H1 (cell line): ENCODE measurements at regions not wholly inside any gene's neighbourhood (a gene's known extent, or its start where the extent isn't known, plus 50 kb on each side); places are given as distances from the start of the nearest gene placed in this dataset.

Experiments used
- CTCF ChIA-PET: fragments of 300-600 bp; sonication (Branson Sonifier 250); formaldehyde crosslinking; loops from one replicate; lab custom pipeline; 2021; ENCODE audit not compliant: partially characterized antibody; lab: Charles Lee
- POLR2A ChIA-PET: fragments of 300-600 bp; sonication (Branson Sonifier 250); formaldehyde crosslinking; loops from one replicate; lab custom pipeline; 2021; ENCODE audit warnings: inconsistent platforms; ENCODE audit not compliant: partially characterized antibody; lab: Charles Lee
- DNase-seq, 2 experiments: peaks; one replicate each; pipeline versions ENCODE4 v3.0.0 to v3.0.0-alpha.2; 2010 to 2022; ENCODE audit warnings: low spot score in 2 of 2, low read depth in 1 of 2, mixed read lengths in 1 of 2
- FAIRE-seq: peaks from 2 replicates; lab custom pipeline; 2011; peaks lifted over from hg19 to GRCh38; lab: Jason Lieb, UNC
- H2AFZ ChIP-seq: 2 replicates; pipeline ENCODE4 v1.8.1; 2012; ENCODE audit warnings: low read length, inconsistent platforms
- H2AK5ac ChIP-seq: 2 replicates; pipeline ENCODE4 v1.6.1; 2013; ENCODE audit warnings: low read depth, low read length
- H2BK120ac ChIP-seq: replicated peaks from 2 replicates; pipeline ENCODE3; 2013; ENCODE audit warnings: low read depth, low read length, inconsistent platforms
- H2BK12ac ChIP-seq: 2 replicates; pipeline ENCODE4 v1.6.1; 2013; ENCODE audit warnings: low read depth, low read length
- H2BK15ac ChIP-seq: 2 replicates; pipeline ENCODE4 v1.6.1; 2013; ENCODE audit warnings: low read length
- H2BK20ac ChIP-seq: 2 replicates; pipeline ENCODE4 v1.6.1; 2013; ENCODE audit warnings: low read length
- H2BK5ac ChIP-seq: 2 replicates; pipeline ENCODE4 v1.6.1; 2013; ENCODE audit warnings: low read depth, low read length
- H3K14ac ChIP-seq: 2 replicates; pipeline ENCODE4 v1.6.1; 2013; ENCODE audit warnings: inconsistent platforms; ENCODE audit not compliant: insufficient read length
- H3K18ac ChIP-seq: 2 replicates; pipeline ENCODE4 v1.6.1; 2013; ENCODE audit warnings: low read length; ENCODE audit errors: extremely low read depth
- H3K23ac ChIP-seq: 2 replicates; pipeline ENCODE4 v1.6.1; 2013; ENCODE audit warnings: inconsistent platforms; ENCODE audit not compliant: insufficient read length
- H3K23me2 ChIP-seq: 2 replicates; pipeline ENCODE4 v1.6.1; 2013; ENCODE audit warnings: low read depth, low read length
- H3K27ac ChIP-seq: 2 replicates; pipeline ENCODE4 v1.6.1; 2011; ENCODE audit warnings: low read depth, low read length, inconsistent platforms
- H3K27me3 ChIP-seq, 4 experiments: replicated peaks in 1 of 4; 1 replicate in 1 of 4; 2 replicates in 3 of 4; pipeline versions ENCODE4 v1.6.1 to v1.8.1; 2011 to 2013; ENCODE audit warnings: low read length in 3 of 4, mild to moderate bottlenecking in 3 of 4, inconsistent platforms in 2 of 4, mixed read lengths in 2 of 4, moderate library complexity in 1 of 4; ENCODE audit not compliant: control insufficient read depth in 3 of 4, insufficient read depth in 3 of 4; ENCODE audit errors: extremely low read depth in 1 of 4
- H3K36me3 ChIP-seq, 4 experiments: 2 replicates each; pipeline versions ENCODE4 v1.6.1 to v1.8.1; 2011 to 2013; ENCODE audit warnings: mild to moderate bottlenecking in 4 of 4, low read length in 3 of 4, moderate library complexity in 2 of 4, control low read depth in 1 of 4, inconsistent platforms in 1 of 4; ENCODE audit not compliant: insufficient read depth in 4 of 4, control insufficient read depth in 2 of 4
- H3K4ac ChIP-seq: replicated peaks from 2 replicates; pipeline ENCODE3; 2013; ENCODE audit warnings: low read length, low read depth, mixed read lengths, inconsistent platforms; ENCODE audit not compliant: insufficient read length
- H3K4me1 ChIP-seq, 4 experiments: replicated peaks in 1 of 4; 1 replicate in 1 of 4; 2 replicates in 3 of 4; pipeline versions ENCODE4 v1.6.1 to v1.8.1; 2011 to 2013; ENCODE audit warnings: low read length in 3 of 4, inconsistent platforms in 2 of 4, mixed read lengths in 1 of 4; ENCODE audit not compliant: insufficient read depth in 4 of 4, control insufficient read depth in 3 of 4
- H3K4me2 ChIP-seq, 2 experiments: 2 replicates each; pipeline versions ENCODE4 v1.6.1 to v1.8.1; 2011 to 2013; ENCODE audit warnings: low read depth in 2 of 2, low read length in 2 of 2, control low read depth in 1 of 2, inconsistent platforms in 1 of 2, mild to moderate bottlenecking in 1 of 2; ENCODE audit not compliant: insufficient read depth in 1 of 2
- H3K4me3 ChIP-seq, 4 experiments: fragments of 200-600, 300-600 bp in 1 of 4; sonication (generic), shearing (Covaris generic), sonication (Bioruptor Twin) in 1 of 4; 2 replicates each; pipeline versions ENCODE4 v1.5.1 to v1.8.1; 2011 to 2016; ENCODE audit warnings: low read length in 4 of 4, low read depth in 3 of 4, control low read depth in 2 of 4, inconsistent platforms in 2 of 4, mild to moderate bottlenecking in 2 of 4, mixed read lengths in 1 of 4, moderate library complexity in 1 of 4; ENCODE audit not compliant: insufficient read depth in 2 of 4; ENCODE audit errors: extremely low read depth in 1 of 4
- H3K56ac ChIP-seq: replicated peaks from 2 replicates; pipeline ENCODE3; 2013; ENCODE audit warnings: low read depth, mild to moderate bottlenecking, mixed read lengths, low read length, inconsistent platforms; ENCODE audit not compliant: insufficient read length
- H3K79me1 ChIP-seq: 2 replicates; pipeline ENCODE4 v1.6.1; 2013; ENCODE audit warnings: low read depth, low read length, control low read depth
- H3K79me2 ChIP-seq, 2 experiments: 2 replicates each; pipeline versions ENCODE4 v1.6.1 to v1.8.1; 2012 to 2013; ENCODE audit warnings: low read length in 2 of 2, mild to moderate bottlenecking in 2 of 2, inconsistent platforms in 1 of 2; ENCODE audit not compliant: insufficient read depth in 2 of 2, control insufficient read depth in 1 of 2
- H3K9ac ChIP-seq, 4 experiments: replicated peaks in 1 of 4; 1 replicate in 1 of 4; 2 replicates in 3 of 4; pipeline versions ENCODE4 v1.6.1 to v1.8.1; 2011 to 2013; ENCODE audit warnings: low read depth in 3 of 4, low read length in 3 of 4, control low read depth in 2 of 4, mild to moderate bottlenecking in 2 of 4, moderate library complexity in 2 of 4, inconsistent platforms in 1 of 4; ENCODE audit errors: extremely low read depth in 1 of 4
- H3K9me3 ChIP-seq, 2 experiments: 2 replicates each; pipeline versions ENCODE4 v1.6.1 to v1.8.1; 2012 to 2013; ENCODE audit warnings: mild to moderate bottlenecking in 2 of 2, moderate library complexity in 2 of 2, control low read depth in 1 of 2, inconsistent platforms in 1 of 2, low read depth in 1 of 2, low read length in 1 of 2, mixed read lengths in 1 of 2; ENCODE audit not compliant: insufficient read depth in 2 of 2
- H4K20me1 ChIP-seq, 2 experiments: replicated peaks in 1 of 2; 2 replicates each; pipeline versions ENCODE3 to v1.8.1; 2011 to 2013; ENCODE audit warnings: inconsistent platforms in 2 of 2, low read length in 2 of 2, mild to moderate bottlenecking in 1 of 2; ENCODE audit not compliant: insufficient read depth in 2 of 2, control insufficient read depth in 1 of 2
- H4K5ac ChIP-seq: 2 replicates; pipeline ENCODE4 v1.6.1; 2013; ENCODE audit warnings: low read length, low read depth, mixed read lengths, inconsistent platforms; ENCODE audit not compliant: insufficient read length
- H4K8ac ChIP-seq: 2 replicates; pipeline ENCODE4 v1.8.0; 2013; ENCODE audit warnings: mild to moderate bottlenecking, moderate library complexity, low read length, inconsistent platforms; ENCODE audit not compliant: insufficient read depth; ENCODE audit errors: extremely low read depth
- H4K91ac ChIP-seq: replicated peaks from 2 replicates; pipeline ENCODE3; 2013; ENCODE audit warnings: low read length, mixed read lengths, inconsistent platforms; ENCODE audit not compliant: insufficient read length
- ATF3 ChIP-seq: IDR thresholded peaks from 2 replicates; pipeline ENCODE4 v1.6.1; 2011; ENCODE audit warnings: low read depth, mild to moderate bottlenecking, low read length; ENCODE audit not compliant: insufficient read depth
- BACH1 ChIP-seq: IDR thresholded peaks from 2 replicates; pipeline ENCODE4 v1.6.1; 2012; ENCODE audit warnings: low read length, improper control_type of control experiment
- BRCA1 ChIP-seq: IDR thresholded peaks from 2 replicates; pipeline ENCODE4 v1.6.1; 2012; ENCODE audit warnings: low read depth, low read length, improper control_type of control experiment
- EZH2 ChIP-seq: fragments of 200-600 bp; sonication (generic); IDR thresholded peaks from 2 replicates; pipeline ENCODE4 v1.7.1; 2012; ENCODE audit warnings: low read depth, mild to moderate bottlenecking, moderate library complexity, low read length, inconsistent platforms; ENCODE audit not compliant: severe bottlenecking
- GABPA ChIP-seq: IDR thresholded peaks from 2 replicates; pipeline ENCODE4 v1.6.1; 2011; ENCODE audit warnings: mild to moderate bottlenecking, low read length, moderate library complexity, borderline replicate concordance; ENCODE audit not compliant: insufficient read depth
- HDAC2 ChIP-seq, 2 experiments: fragments of 300-600 bp in 1 of 2; sonication (generic) in 1 of 2; IDR thresholded peaks; 2 replicates each; pipeline ENCODE4 v1.6.1; 2011 to 2012; ENCODE audit warnings: low read depth in 2 of 2, low read length in 2 of 2, mild to moderate bottlenecking in 2 of 2, moderate library complexity in 2 of 2, borderline replicate concordance in 1 of 2, inconsistent platforms in 1 of 2
- KDM1A ChIP-seq: fragments of 200-600, 300-600 bp; sonication (generic); IDR thresholded peaks from 2 replicates; pipeline ENCODE4 v1.7.1; 2016; ENCODE audit warnings: mild to moderate bottlenecking, low read length, borderline replicate concordance
- POLR2A ChIP-seq, 2 experiments: IDR thresholded peaks; 1 replicate in 1 of 2; 2 replicates in 1 of 2; pipeline ENCODE4 v1.6.1; 2011; ENCODE audit warnings: low read depth in 2 of 2, low read length in 2 of 2, mild to moderate bottlenecking in 2 of 2; ENCODE audit errors: control extremely low read depth in 1 of 2
- RFX5 ChIP-seq: IDR thresholded peaks from 2 replicates; pipeline ENCODE4 v1.6.1; 2011; ENCODE audit warnings: low read depth, low read length, improper control_type of control experiment, borderline replicate concordance
- SIN3A ChIP-seq, 2 experiments: IDR thresholded peaks in 1 of 2; conservative IDR thresholded peaks in 1 of 2; 2 replicates each; pipeline ENCODE4 v1.6.1; 2011 to 2012; ENCODE audit warnings: low read length in 2 of 2, improper control_type of control experiment in 1 of 2, low read depth in 1 of 2, mild to moderate bottlenecking in 1 of 2
- YY1 ChIP-seq: IDR thresholded peaks from 2 replicates; pipeline ENCODE4 v1.6.1; 2011; ENCODE audit warnings: low read depth, mild to moderate bottlenecking, low read length
- WGBS, 2 experiments: shearing (Covaris generic) in 1 of 2; methylation state at CpG; one replicate each; pipeline versions ENCODE4 v1.1.6 to v1.1.7; 2013 to 2015; ENCODE audit warnings: low lambda C conversion rate in 2 of 2, mixed read lengths in 2 of 2, inconsistent platforms in 1 of 2, low coverage in 1 of 2, missing lambda C conversion rate in 1 of 2; ENCODE audit not compliant: insufficient replicate concordance in 2 of 2, insufficient coverage in 1 of 2, insufficient read length in 1 of 2; ENCODE audit errors: extremely low coverage in 1 of 2, missing lambda C conversion rate in 1 of 2; 5-methylcytosine and 5-hydroxymethylcytosine counted together

- H3K4ac ChIP-seq, result no peak overlapping the region
- no peak overlapping the region for H2BK5ac ChIP-seq
- no peaks in the 10 kb centered on the region; a peak in 1 of 4 replicates for H3K9me3 ChIP-seq
- H3K23me2 ChIP-seq, result no peaks in the 10 kb centered on the region; the same call in 1 of the 2 replicates
- H4K20me1 ChIP-seq, result no peaks in the 10 kb centered on the region
- H2AK5ac ChIP-seq, result no peak overlapping the region
- no peak overlapping the region for H2BK120ac ChIP-seq
- H3K4me2 ChIP-seq, result no peak overlapping the region
- no peaks in the 10 kb centered on the region for H3K36me3 ChIP-seq
- H3K56ac ChIP-seq, result no peak overlapping the region
- no peak overlapping the region for H3K18ac ChIP-seq
- H3K4me1 ChIP-seq, result no peaks in the 10 kb centered on the region
- TF ChIP-seq EZH2 (no peak), YY1 (no peak), SIN3A (conservative IDR thresholded peaks at IDR 0.05 in 1 of 2, IDR thresholded peaks at IDR 0.05 in 1 of 2; ENCODE audit: low read depth in 1 of 2, low read length in 2 of 2) (no peak), RFX5 (no peak), GABPA (no peak), HDAC2 (IDR thresholded peaks at IDR 0.05; ENCODE audit: borderline replicate concordance in 1 of 2, low read depth in 2 of 2, low read length in 2 of 2) (no peak), KDM1A (no peak), ATF3 (no peak), BRCA1 (no peak), POLR2A (IDR thresholded peaks at IDR 0.05; ENCODE audit: control extremely low read depth in 1 of 2, low read depth in 2 of 2, low read length in 2 of 2) (no peak), BACH1 (no peak)
- TF ChIP-seq, all 59 proteins: peak for 0
- Histone ChIP-seq H4K91ac (no peak overlapping the region), H4K5ac (no peak overlapping the region), H3K9ac (no peak overlapping the region), H3K27me3 (no peaks in the 10 kb centered on the region), H3K79me2 (no peaks in the 10 kb centered on the region), H2BK20ac (no peak overlapping the region), H3K14ac (no peak overlapping the region), H3K4me3 (no peak overlapping the region), H3K23ac (no peak overlapping the region), H3K27ac (no peak overlapping the region), H2AFZ (no peak overlapping the region), H4K8ac (no peak overlapping the region; the same call in 1 of the 2 replicates), H3K79me1 (no peaks in the 10 kb centered on the region), H2BK15ac (no peak overlapping the region), H2BK12ac (no peak overlapping the region)
- POLR2A ChIA-PET, result no interaction called here
- 43% methylated on average over 4 of the region's 5 CpGs; no CpG with 5 or more reads in 1 of the 2 experiments for WGBS, 2 experiments
- CTCF ChIA-PET, result interaction anchor here (1.3 kb wide), 1 partner anchor 9 kb away, joined by 3 read pairs; no protein-coding TSS in a partner anchor
- DNase-seq (no peak), FAIRE-seq (no peak)
Observed at GRCh38 chr18:77495079-77495478, 245.4 kb downstream of the GALR1 start.
